CD1c-positive myeloid dendritic cell (primary cell): ENCODE measurements at regions not wholly inside any gene's neighbourhood (a gene's known extent, or its start where the extent isn't known, plus 50 kb on each side); places are given as distances from the start of the nearest gene placed in this dataset.

Experiments
- DNase-seq: peaks from one replicate; pipeline ENCODE4 v3.0.0-alpha.2; 2016; ENCODE audit errors: extremely low spot score

- DNase-seq = no peak
These were observed 58.2 kb downstream of the ESM1 start for GRCh38 chr5:54927097-54927746.

DNA sequence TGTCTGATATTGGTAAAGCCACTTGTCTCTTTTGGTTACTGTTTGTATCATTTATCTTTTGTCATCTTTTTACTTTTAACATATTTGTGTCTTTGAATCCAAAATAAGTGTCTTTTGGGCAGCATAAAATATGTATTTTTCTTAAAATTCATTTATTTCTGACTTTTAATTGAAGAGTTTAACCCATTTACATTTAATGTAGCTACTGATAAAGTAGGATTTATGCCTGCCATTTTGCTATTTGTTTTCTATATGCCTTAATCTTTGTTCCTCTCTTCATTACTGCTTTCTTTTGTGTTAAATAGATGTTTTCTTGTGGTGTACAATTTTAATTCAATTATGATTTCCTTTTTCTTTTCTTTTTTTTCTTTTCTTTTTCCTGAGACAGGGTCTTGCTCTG, 60.9 kb downstream of the ESM1 start:
- no peak for DNase-seq

- no peak for DNase-seq
These were observed 68.1 kb downstream of the ESM1 start for GRCh38 chr5:54917323-54917722.

- no peak for DNase-seq
These were observed 69.8 kb downstream of the ESM1 start for GRCh38 chr5:54915466-54916027.

- no peak for DNase-seq
These were observed 73.4 kb downstream of the ESM1 start for GRCh38 chr5:54912021-54912420.

GRCh38 chr5:54909911-54910870, 75.2 kb downstream of the ESM1 start:
- no peak for DNase-seq

DNA sequence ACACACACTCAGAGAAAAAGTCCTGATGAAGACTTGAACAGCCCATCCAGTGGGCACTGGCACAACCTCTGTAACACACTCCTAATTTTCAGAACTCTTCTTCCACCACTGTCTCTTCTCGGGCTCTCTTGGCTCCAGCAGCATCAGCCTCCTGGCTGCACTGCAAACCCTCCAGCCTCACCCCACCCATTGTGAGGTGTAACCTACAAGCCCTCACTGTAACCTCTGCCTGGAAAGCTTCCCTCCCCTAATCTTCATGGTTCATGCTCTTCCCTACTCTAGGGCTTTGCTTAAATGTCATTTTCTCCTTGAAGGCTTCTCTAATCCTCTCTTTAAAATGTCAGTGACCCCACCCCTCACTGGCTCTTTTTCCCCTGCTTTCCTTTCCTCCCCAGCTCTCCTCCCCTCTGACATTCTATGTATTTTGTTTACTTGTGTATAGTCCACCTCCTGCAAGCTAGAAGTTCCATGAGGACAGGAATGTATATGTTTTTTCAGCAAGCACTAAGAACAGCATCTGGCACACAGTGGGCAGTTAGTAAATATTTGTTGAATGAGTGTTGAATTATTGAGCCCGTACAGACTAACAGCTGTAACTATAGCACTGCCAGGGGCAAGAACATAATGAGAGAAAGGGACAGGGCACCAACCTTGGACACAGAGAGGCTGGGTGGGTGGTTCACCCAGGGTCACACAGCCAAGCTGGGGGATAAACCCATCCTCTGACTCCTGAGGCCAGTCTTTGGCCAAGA, 76.4 kb downstream of the ESM1 start:
- DNase-seq = no peak

GRCh38 chr5:54905942-54906537, 79.4 kb downstream of the ESM1 start:
- DNase-seq = peak; percentile 54

- DNase-seq = no peak
These were observed 80.1 kb downstream of the ESM1 start for GRCh38 chr5:54905246-54905795.

DNA sequence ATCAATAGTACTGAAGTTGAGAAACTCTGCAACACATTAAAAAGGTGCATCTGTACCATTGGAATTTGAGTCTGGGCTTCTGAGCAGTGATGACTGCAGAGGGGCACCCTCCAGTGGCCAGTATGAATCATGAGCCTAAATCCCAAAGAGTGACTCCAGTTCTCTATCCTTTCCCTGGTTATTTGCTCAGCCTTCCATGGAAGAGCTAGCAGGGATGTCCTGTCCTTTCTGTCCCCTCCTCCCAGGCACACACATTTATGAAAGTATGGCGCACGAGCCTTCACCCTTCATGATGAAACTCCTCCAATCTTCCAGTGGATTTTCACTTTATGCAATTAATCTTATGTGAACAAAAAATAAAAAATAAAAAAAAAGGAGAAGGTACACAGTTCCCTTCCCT, 81.0 kb downstream of the ESM1 start:
- no peak for DNase-seq

DNA sequence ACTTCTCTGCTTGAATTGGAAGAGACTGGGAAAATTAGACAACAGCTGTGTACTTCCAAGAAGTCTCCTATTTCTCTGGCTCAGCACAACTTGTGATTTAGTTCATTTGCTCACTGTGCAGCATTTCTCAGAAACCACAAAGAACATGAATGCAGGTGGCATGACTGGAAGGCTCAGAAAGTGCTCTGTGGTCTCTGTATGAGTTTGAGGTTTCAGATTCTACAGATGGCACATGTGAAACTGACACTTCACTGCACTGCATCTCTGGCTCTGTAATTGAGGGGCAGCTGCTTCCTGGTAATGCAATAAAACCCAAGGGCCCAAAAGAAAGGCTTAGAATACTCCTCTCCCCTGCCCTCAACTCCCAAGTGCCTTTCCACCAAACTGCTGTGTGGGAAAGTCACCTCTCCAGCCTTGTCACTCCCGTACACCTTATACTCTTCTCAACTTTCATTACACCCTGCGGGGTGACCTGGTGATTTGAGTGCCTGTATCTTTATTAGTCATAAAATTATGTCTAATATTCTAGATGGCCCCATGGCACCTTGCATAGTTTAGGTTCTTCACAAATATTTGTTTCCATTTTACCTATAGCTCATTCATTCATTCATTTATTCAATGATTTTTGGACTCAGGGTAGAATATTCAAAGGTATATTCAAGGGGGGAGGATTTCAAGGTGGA, 82.5 kb downstream of the ESM1 start:
- DNase-seq = peak; percentile 11

GRCh38 chr5:54900984-54901725, 84.2 kb downstream of the ESM1 start:
- peak; percentile 53 for DNase-seq

DNA sequence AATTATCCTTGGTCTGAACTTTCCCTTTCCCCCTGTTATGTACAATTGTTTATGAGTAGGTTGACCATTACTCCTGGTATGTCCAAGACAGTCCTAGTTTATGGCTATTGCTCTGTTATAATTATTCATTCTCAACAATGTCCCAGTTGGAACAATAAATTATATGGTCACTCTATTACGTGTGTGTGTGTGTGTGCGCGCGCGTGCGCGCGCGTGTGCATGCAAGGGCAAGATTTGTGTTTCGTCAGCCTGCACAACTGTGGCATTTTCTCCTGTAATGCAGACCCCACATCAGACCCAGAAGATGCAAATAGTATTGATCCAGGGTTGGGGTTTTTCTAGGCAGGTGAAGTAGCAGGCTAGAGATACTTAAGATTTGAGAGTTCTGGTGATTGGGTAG, 88.4 kb downstream of the ESM1 start:
- DNase-seq = no peak

DNA sequence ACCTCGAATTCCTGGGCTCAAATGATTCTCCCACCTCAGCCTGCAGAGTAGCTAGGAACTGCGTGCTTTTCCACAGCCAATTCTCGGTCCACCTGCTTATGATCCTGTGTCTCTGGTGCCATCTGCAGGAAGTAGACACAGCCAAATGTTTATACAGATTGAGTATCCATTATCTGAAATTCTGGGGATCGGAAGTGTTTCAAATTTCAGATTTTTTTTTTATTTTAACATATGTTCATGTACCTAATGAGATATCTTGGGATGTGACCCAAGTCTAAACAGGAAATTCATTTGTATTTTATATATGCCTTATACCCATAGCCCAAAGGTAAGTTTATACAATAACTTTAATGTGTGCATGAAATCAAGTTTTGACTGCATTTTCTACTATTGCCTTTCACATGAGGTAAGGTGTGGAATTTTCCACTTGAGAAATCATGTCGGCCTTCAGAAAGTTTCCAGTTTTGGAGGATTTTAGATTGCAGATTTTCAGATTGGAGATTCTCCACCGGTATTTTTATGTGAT, 89.5 kb downstream of the ESM1 start:
- peak; percentile 7 for DNase-seq

GRCh38 chr5:54894957-54895815, 90.2 kb downstream of the ESM1 start:
- DNase-seq = no peak

DNA sequence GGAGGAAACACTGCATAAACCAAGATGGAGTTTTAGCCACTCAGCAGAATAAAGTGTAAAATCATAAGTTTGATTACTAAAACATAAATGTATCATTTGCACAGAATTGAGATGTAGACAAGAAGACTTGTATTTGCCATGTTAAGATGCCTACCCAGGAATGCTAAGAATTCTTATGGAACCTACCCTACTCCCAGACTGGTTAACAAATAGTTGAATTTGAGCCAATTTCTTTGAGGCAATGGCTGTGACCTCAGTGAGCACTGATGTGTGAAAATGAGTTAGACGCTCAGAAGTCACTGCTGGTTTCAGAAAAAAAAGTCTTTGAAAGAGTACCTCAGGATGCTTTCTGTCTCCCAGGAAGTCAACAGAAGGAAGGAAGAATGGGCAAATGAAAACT, 95.6 kb downstream of the ESM1 start:
- no peak for DNase-seq

DNA sequence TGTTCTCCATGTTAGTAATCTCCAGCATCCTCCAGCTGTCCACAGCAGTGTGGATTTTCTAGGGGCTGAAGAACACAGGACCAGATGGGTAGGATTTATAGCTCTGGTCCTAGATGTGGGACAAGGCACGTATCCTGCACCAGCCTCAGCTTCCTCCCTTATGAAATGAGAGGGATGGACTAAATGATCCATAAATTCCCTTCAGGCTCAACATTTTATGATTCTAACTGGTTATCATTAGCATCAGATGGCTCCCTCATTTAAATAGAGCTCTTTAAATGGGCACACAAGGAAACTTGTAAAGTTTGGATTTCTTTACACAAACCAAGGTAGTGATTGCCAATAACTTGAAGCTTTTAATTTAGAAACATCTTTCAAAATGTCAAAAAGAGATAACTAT, 97.7 kb downstream of the ESM1 start:
- no peak for DNase-seq

GRCh38 chr5:54886866-54887265, 98.5 kb downstream of the ESM1 start:
- DNase-seq = no peak

DNA sequence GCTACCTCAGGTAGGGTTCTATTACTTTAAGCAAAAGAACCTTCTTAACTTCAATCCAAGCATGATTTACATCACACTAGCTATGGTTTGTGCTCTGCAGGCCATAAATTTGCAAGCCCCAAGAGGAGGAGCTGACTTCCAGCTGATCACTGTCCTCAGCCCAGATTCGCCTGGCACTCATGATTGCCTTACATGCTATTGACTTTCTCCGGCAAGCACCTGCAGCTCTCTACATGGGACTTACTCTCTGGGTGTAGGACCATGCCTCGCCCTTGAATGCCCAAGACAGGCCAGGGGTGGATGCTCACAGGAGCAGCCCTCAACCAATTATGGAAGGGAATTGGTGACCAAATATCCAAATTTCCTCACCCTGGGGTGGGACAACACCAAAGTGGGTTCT, 99.8 kb downstream of the ESM1 start:
- no peak for DNase-seq
